GM12892 (cell line): ENCODE measurements at regions not wholly inside any gene's neighbourhood (a gene's known extent, or its start where the extent isn't known, plus 50 kb on each side); places are given as distances from the start of the nearest gene placed in this dataset.
"Not testable (repeated sequence)": the region's sequence is repeated elsewhere in the genome, so short reads cannot be mapped to it uniquely, and the experiment has no call there.

Experiments
- POLR2A ChIP-seq: IDR thresholded peaks from 2 replicates; pipeline ENCODE4 v1.6.1; 2011; ENCODE audit warnings: low read depth, low read length, control low read depth
- POLR2AphosphoS5 ChIP-seq: IDR thresholded peaks from 2 replicates; pipeline ENCODE4 v1.6.1; 2011; ENCODE audit warnings: low read depth, low read length, control low read depth
- TAF1 ChIP-seq: IDR thresholded peaks from 2 replicates; pipeline ENCODE4 v1.6.1; 2011; ENCODE audit warnings: low read depth, mild to moderate bottlenecking, control low read depth, low read length, borderline replicate concordance

- TF ChIP-seq POLR2A, TAF1, POLR2AphosphoS5: not testable (repeated sequence)
Observed at GRCh38 chr12:125561008-125561407, 495.8 kb downstream of the AACS start.
